ENCODE measurements at regions not wholly inside any gene's neighbourhood (a gene's known extent, or its start where the extent isn't known, plus 50 kb on each side); places are given as distances from the start of the nearest gene placed in this dataset.

DNA sequence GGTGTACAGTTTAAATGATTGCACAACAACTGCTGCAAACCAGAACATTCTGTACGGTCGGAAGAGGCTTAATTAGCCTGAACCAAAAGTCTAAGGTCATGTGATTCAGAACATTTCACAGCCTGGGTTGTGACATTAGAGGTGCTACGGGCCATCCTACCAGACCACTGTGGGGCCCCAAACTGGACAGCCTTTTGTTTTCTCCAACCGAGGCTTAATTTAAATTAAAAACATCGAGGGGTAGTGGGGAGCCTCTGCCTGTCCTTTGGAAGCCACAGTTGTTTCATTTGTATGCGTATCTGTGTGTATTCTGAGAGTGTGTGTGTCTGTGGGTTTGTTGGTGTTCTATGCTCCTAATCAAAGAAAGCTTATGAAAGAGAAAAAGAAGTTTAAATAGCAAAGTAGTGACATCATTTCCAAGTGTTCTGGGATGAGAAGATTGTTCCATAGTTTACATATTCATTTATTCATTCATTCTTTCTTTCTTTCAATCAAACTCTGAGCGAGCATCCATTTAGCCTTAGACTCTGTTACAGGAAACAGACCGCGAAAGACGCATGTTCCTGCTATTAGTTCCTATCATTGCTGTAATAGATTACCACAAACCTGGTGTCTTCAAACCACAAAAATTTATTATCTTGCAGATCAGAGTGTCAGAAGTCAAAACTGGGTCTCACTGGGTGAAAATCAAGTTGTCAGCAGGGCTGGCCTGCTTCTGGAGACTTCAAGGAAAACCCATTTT lies 444.8 kb downstream of the FOXO1 start:
- DNase-seq (ENCODE audit: low read depth) = no peak

GRCh38 chr13:40223585-40223984 lies 442.9 kb downstream of the FOXO1 start:
- no peak for DNase-seq (ENCODE audit: low read depth)

DNA sequence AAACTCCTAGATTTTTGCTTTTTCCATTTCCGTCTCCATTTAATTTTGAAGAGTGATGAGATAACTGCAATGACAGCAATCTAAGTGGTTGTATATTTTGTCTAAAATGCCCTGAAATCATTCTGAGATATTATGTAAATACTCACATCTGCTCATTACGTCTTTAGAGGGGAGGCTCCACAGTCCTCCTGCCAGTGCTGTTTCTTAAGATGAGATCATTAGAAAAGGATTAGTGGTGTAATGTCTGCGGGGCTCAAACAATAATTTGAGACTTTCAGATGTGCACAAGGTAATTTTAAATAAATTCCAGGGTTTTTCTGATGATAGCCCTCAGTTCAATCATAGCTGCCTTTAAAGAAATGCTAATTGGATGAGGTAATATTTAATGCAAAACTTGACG lies 437.9 kb downstream of the FOXO1 start:
- no peak for DNase-seq (ENCODE audit: low read depth)

GRCh38 chr13:40228990-40229389 lies 437.5 kb downstream of the FOXO1 start:
- DNase-seq (ENCODE audit: low read depth) = no peak

- DNase-seq (ENCODE audit: low read depth) = no peak
These were observed 435.6 kb downstream of the FOXO1 start for GRCh38 chr13:40230833-40231266.

DNA sequence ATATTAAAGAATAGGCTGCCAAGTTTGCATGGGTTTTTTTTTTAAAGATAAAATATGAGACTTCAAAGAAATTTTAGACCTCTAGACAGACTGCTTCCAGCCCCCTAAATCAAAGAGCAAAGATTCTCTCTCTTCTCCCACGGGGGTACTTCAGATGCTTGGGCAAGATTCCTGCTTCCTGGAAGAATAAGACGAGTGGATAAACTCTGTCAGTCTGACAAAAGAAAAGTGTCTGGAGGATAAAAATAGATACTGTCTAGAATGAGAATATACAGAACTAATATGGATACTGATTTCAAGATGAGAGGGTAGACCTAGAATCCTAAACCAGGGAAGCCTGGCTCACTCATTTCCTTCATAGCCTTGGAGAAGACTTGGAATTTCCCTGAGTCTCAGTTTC lies 435.1 kb downstream of the FOXO1 start:
- DNase-seq (ENCODE audit: low read depth) = no peak

DNA sequence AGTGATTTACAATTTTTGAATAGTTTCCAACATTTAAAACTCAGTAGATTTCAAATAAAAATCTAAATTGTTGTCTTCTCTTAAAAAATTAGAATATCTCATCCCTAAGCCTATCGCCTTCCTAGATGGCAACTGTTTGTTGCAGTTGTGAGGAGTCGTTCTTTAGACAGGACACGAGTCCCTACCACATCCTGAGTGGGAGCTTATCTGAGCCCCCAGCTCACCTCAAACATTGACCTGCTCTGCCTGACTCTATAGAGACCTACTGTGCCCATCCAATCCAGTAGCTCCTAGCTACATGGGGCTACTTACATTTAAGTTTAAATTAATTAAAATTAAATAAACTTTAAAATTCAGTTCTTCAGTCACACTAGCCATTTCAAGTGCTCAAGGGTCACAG lies 434.7 kb downstream of the FOXO1 start:
- no peak for DNase-seq (ENCODE audit: low read depth)

GRCh38 chr13:40232311-40233040 lies 434.0 kb downstream of the FOXO1 start:
- DNase-seq (ENCODE audit: low read depth) = no peak

DNA sequence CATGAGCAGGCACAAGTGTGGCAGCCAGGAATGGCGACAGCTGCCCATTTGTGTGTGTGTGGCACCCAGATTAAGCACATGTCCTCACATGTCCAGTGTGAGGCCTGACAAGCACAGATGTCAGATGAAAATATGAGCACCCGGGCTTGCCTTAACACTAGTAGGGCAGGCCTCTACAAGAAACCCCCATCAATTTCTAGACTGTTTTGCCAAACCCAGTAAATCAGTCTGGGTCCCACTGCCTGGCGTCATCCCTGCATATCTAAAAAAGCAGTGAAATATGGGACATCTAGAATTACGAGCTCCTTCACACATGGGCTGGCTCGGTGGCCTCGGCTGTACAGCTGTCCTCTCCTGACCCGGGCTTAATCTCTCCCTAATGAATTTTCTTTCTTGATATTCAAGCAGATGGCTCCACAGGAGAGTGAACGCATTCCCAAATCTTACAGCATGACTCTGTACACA lies 432.7 kb downstream of the FOXO1 start:
- no peak for DNase-seq (ENCODE audit: low read depth)

- no peak for DNase-seq (ENCODE audit: low read depth)
These were observed 431.2 kb downstream of the FOXO1 start for GRCh38 chr13:40235160-40235796.

GRCh38 chr13:40236566-40237168 lies 429.8 kb downstream of the FOXO1 start:
- no peak for DNase-seq (ENCODE audit: low read depth)

DNA sequence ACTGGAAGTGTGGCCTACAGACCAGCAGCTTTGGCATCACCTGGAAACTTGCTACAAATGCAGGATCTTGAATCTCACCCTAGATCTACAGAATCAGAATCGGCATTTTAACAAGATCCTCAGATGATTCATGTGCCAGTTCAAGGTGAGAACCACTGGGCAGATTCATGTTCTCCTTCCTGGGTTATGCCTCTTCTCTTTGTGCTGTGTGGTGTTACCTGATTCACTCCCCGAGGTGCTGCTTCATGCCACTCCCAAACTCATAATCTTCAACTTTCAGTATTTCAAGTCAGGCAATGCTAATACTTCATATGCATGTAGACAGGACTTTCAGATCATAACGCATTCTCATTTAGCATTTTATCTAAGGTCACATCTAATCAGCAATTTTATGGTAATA lies 427.7 kb downstream of the FOXO1 start:
- DNase-seq (ENCODE audit: low read depth) = no peak

GRCh38 chr13:40240293-40240692 lies 426.1 kb downstream of the FOXO1 start:
- no peak for DNase-seq (ENCODE audit: low read depth)

DNA sequence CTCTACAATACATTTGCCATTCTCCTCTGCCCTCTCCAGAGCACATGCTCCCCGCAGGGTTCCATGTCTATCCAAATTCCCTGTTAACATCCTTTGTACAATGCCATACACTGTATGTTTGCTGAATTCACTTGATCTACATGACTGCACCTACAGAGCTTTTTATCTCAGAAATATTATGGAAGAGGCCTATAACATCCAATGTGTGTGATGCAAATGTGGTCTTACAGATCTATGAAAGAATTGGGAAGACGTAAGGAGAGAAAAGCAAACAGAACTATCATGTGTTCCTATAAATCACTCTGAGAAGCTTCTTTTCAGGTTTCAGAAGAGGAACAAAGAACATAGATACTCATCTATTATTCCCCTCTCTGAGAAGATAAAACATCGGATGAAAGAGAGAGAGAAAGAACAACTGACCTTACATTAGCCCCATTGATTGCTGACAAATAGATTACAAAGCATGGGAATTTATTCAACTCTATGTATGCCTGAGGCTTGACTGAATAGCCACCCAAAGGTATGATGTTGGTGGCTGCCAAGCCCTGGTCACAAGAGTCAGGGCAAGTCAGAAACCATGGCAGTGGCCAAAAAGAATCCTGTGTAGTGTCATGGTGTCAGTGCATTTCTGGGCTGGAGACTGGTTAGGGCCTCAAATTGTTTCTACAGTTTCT lies 425.2 kb downstream of the FOXO1 start:
- DNase-seq (ENCODE audit: low read depth) = no peak

DNA sequence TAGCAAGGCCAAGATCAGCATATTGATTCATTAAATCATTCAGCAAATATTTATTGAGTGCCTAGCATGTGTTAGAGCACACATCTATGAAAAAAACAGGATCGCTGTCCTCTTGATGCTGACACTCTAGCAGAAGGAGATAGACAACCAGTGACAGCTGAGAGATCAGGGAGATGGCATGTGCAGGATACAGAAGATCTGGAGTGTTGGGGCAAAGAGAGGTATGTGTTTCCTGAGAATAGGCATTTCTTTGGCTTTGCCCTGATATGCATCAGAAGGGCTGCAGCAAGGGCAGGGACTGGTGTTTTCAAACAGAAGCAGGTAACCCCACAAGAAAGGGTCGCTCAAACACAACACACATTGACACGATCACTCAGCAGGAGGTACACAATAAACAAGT lies 423.4 kb downstream of the FOXO1 start:
- no peak for DNase-seq (ENCODE audit: low read depth)

DNA sequence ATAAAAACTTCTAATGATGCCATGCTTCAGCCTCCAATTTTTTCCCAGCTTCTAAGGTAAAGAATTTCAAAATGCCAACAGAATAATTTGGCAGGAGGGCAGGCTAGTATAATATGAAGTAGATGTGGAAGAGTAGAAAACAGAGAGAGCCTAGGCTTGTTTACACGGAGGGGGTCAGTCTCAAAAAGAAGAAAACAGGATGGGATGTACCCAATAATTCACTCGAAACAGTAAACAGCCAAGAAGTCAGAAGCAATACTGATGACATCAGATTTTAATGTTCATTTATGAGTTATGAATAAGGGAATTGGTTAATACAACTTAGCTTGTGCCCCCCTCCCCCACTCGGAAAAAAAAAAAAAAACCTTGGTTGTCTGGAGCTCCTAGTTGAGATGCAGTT lies 422.5 kb downstream of the FOXO1 start:
- no peak for DNase-seq (ENCODE audit: low read depth)

GRCh38 chr13:40245567-40245966 lies 420.9 kb downstream of the FOXO1 start:
- DNase-seq (ENCODE audit: low read depth) = no peak

GRCh38 chr13:40247845-40248244 lies 418.6 kb downstream of the FOXO1 start:
- no peak for DNase-seq (ENCODE audit: low read depth)

DNA sequence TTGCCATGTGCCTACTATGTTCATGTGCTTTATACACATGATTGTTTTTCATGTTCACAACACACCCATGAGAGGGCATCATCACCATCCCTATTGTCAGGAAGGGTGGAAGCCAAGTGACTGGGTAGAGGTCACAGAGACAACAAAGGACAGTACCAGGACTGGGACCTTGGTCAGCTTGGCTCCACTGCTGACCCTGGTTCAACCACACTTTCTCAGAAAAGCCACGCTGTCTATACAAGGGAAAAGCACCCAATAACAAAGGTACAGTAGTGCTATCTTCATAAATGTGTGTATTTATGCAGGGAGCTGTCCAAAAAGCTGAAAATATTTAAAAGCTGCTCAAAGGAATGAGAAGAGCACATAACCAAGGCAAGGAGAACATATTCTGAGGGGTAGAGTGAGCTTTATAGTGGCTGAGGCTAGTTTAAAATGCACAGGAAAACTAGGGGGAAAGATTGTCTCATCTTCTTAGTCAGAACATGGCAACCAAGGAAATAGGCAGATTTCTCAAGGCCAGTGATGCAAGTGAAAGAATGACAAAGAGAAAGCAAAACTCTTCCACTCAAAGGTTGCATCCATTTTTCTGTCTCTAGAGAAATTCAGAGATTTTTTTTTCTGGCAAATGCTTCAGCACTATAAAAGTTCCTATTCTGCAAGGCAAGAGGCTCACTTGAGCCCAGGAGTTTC lies 415.0 kb downstream of the FOXO1 start:
- DNase-seq (ENCODE audit: low read depth) = no peak

DNA sequence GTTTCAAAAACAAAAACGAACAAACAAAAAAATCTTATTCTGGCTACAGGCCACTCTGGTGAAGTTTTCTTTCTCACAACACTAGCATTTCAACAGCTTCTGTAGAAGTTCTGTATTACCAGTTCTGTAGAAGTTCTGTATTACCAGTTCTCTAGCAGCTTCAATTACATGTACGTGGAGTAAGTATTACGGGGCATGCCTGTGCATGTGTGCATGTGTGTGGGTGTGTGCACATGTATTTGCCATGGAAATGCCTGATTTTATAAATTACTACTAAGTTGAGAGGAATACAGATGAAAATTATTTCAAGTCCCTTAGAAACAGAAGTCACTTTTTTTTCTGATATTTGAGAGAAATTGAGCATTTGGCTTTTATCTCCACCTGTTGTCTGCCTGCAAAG lies 414.2 kb downstream of the FOXO1 start:
- no peak for DNase-seq (ENCODE audit: low read depth)

- no peak for DNase-seq (ENCODE audit: low read depth)
These were observed 413.8 kb downstream of the FOXO1 start for GRCh38 chr13:40252676-40253075.

DNA sequence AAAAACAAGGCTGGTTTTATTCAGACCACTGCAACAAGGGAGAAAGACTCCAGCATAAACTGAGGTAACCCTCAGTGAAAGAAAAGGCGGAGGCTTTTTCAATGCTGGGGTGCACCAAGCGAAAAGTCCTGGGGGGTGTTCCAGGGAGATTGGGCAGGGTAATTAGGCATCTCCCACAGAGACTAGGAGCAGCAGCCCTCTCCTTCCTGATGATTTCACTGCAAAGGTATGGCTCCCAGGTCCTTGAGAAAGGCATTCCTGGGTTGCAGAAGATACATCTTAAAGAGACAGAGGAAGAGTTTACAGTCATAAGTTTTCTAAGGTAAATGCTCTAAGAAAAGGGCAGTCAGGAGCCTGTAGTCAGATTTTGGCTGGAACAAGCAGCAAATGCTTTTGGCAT lies 412.0 kb downstream of the FOXO1 start:
- no peak for DNase-seq (ENCODE audit: low read depth)
